ENCODE measurements at regions not wholly inside any gene's neighbourhood (a gene's known extent, or its start where the extent isn't known, plus 50 kb on each side); places are given as distances from the start of the nearest gene placed in this dataset.

- DNase-seq: no peak
Observed at GRCh38 chr6:138008791-138009190, 98.4 kb downstream of the PERP start.

DNA sequence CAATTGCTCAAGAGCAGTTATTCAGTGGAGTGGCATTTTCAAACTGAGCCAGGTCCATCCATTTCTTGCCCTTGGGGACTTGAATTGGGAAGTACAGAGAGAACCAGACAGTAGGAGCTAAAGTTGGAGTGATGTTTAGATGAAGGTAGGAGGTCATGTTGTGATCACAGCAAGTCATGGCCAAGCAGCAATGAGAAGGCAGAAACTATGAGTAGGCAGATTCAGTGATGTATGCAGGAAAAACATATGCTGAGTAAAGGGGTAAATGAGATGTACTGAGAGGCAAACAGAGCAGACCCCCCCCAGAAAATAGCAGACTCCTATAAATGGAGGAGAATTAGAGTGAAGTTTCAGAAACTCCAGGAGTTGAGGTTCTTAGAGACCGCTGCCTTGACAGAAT lies 95.8 kb downstream of the PERP start:
- DNase-seq: no peak

DNA sequence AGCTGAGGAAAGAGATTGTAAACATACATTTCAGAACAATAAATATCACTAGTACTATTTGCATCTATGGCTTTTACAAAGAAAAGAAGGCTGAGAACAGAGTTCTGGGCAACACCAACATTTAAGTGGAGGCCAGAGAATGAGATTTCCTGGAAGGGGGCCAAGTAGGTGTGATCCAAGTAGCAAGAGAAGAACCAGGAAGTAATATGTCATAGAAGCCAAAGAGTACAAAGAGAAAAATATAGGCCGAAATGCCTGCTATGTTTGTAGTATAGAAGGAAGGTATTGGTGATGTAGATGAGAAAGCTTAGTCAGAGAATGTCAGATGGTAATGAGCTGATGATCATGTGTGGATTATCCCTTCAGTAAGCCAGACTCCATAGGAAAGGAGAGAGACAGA lies 94.5 kb downstream of the PERP start:
- no peak for DNase-seq

- no peak for DNase-seq
Observed at GRCh38 chr6:138013959-138014358, 93.3 kb downstream of the PERP start.

- DNase-seq: no peak
Observed at GRCh38 chr6:138017166-138017757, 90.0 kb downstream of the PERP start.

DNA sequence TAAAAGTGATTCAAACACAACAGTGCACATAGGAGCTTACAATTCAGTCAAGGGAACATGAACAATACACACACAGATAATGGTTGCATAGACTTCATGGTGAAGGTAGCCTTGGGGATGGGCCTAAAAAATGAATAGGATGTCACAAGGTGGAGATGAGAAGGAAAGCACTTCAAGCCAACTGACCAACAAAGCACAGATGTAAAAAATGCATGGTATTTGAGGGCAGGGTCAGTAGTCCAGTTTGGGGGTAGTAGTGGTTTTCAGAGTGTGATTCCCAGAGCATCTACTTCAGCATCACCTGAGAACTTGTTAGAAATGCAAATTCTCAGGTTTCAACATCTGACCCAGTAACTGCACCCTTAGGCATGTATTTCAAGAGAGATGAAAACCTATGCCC lies 88.9 kb downstream of the PERP start:
- no peak for DNase-seq

GRCh38 chr6:138025528-138025978 lies 81.7 kb downstream of the PERP start:
- no peak for DNase-seq

GRCh38 chr6:138026342-138026741 lies 80.9 kb downstream of the PERP start:
- no peak for DNase-seq

DNA sequence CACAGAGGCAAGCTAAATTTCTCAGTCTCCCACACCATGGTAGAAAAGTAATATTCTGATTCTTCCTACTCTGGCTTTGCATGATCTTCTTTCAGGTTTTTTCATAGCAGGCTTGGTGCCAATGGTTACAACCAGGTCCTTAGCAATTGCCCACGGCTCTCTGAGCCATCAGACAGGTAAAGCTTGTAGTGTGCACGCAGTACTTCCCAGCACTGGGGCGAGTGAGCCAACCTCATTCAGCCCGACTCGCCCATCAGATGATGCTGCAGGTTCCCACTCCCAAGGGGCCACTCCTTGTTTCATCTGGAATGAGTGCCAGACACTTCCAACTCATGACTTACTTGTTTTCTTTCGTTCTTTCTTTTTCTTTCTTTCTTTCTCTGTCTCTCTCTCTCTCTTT lies 78.3 kb downstream of the PERP start:
- DNase-seq: no peak

GRCh38 chr6:138030872-138031271 lies 76.3 kb downstream of the PERP start:
- no peak for DNase-seq

DNA sequence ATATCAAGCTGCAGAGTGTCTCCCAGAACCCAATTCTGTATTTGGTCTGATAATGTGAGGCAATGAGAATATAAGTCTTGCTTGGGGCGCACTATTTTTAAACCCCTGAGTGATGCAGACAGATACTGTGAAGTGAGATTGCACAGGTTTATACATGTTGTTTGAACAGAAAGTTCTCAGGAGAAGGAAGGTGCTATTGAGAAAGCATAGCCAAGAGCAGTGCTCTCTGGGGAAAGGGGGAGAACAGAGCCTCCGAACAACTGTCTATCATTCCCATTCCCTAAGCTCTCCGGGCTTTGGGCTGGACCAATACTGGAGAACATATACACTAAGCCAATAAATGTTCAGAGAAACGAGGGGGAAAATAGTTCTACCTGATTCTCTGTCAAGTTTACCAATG lies 75.8 kb downstream of the PERP start:
- DNase-seq: no peak

DNA sequence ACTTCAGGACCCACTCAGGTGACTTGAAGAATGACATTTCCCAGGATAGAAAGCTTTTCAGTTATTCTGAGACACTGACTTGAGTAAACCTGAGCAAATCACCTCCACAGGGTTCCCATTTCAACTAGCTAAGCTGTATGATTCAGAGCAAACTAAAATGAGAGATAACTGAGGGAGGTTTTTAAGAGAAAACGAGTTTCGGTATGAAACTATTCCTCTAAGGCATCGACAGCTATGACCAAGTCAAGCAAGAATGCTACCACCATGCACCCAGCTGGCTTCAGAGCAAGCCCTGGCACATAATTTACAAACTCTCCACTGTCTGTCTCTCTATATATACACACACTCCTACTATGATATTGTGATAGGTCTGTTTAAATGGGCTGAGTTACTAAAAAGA lies 75.4 kb downstream of the PERP start:
- DNase-seq: no peak

- DNase-seq: no peak
Observed at GRCh38 chr6:138032571-138032970, 74.6 kb downstream of the PERP start.

DNA sequence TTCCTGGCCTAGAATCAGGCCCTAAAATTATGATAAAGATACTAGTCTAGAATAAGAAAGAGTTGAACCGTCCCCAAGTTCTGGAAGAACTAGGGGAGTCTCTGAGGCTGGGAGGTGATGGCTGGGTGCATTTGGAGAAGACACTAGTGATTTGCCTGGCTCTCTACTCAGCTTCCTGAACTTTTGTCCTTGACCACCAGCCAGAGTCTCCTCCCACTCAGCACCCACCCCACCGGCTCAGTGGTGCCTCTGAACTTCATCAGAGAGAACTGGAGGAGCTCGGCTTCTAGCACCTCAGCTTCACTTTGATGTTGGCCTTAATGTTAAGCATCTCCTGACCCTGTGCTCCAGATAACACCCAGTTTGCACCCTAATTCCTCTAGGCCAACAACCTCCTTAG lies 73.0 kb downstream of the PERP start:
- DNase-seq: no peak

- DNase-seq: no peak
Observed at GRCh38 chr6:138035070-138035469, 72.1 kb downstream of the PERP start.

DNA sequence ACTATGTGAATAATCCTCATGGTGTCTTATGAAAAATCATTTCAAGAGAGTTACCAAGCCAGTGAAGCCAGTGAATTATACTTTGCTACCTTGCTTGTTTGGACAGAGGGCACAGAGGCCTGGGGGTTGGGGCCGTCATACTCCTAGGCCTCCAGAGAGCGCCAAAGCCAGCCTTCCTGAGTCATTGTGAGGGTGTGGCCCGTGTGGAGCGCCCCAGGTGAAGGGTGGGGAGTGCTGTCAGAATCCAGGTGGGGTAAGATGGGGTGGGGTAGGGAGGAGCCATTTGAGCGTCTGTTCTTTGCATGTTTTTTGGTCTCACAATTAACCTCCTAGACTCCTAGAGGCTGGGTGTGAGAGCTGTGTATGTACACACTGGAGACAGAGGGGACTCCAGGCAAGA lies 71.1 kb downstream of the PERP start:
- DNase-seq: no peak

DNA sequence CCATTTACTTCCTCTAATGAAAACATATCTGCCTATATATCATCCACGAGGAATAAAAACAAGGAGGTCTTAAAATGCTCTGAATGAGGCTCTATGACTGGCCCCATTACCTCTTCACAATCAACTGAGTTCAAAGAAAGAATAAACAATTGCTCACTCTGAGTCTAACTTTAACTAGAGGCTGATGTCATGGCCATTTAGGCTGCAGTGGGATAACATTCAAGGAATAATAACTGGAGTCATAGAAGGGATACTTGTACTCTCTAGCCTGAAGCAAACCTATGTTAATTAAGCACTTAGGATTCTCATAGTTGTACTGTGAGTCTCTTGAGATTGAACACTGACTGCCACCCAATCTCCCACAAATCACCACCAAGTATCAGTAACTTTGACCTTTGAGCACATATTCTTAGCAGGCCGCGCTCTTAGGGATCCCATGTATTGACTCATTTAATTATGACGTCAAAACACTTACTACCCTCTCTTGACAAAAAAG lies 70.2 kb downstream of the PERP start:
- no peak for DNase-seq

DNA sequence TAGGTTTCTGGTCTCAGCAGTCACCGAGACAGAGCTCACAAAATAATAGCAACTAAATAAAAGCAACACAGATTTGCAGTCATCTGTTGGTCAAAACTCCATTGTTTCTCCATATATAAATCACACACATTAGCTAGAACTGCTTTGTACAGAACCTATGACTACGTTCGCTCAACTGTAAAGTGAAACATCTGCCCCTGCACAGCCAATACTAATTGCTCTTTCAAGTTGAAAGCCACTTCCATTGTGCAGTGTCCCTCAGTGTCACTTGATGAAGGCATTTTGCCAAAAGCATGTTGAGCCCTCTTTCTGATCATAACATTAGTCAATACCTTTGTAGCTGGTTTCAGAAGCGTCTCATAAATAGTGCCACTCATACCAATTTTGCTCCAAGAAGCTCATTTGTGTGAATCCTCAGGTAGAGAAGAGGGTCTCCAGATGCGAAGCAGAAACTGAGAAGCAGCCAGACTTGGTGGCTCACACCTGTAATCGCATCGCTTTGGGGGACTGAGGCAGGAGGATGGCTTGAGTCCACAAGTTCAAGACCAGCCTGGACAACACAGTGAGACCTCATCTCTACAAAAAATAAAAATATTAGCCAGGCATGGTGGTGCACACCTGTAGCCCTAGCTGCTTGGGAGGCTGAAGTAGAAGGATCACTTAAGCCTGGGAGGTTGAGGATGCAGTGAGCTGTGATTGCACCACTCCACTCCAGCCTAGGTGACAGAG lies 68.9 kb downstream of the PERP start:
- no peak for DNase-seq
